PC-9 (cell line): ENCODE measurements at regions not wholly inside any gene's neighbourhood (a gene's known extent, or its start where the extent isn't known, plus 50 kb on each side); places are given as distances from the start of the nearest gene placed in this dataset.

ENCODE experiments used
- BruUV-seq: library from RNA; stranded (reverse); fragments of 400-500 nt; replicated peaks from 2 replicates; lab custom pipeline; 2021; lab: Mats Ljungman, UMichigan
- CTCF ChIA-PET: fragments of 300-600 bp; sonication (Branson Sonifier 250); formaldehyde crosslinking; loops from one replicate; lab custom pipeline; 2022; ENCODE audit warnings: antibody characterized with exemption; lab: Charles Lee
- POLR2A ChIA-PET: fragments of 300-600 bp; sonication (Branson Sonifier 250); formaldehyde crosslinking; loops from one replicate; lab custom pipeline; 2022; ENCODE audit warnings: antibody characterized with exemption; ENCODE audit not compliant: unreplicated experiment; lab: Charles Lee
- DNase-seq, 2 experiments: peaks; one replicate each; pipeline versions ENCODE4 v3.0.0 to v3.0.0-alpha.2; 2015 to 2022; ENCODE audit warnings: mixed read lengths in 1 of 2
- H2AFZ ChIP-seq: fragments of 200-600 bp; sonication (generic); 2 replicates; pipeline ENCODE4 v1.8.1; 2017; ENCODE audit warnings: antibody characterized with exemption
- H3F3A ChIP-seq: fragments of 200-600 bp; sonication (generic); 2 replicates; pipeline ENCODE4 v1.8.1; 2017; ENCODE audit warnings: antibody characterized with exemption, mild to moderate bottlenecking, low read depth; ENCODE audit not compliant: insufficient read depth
- H3K27ac ChIP-seq: fragments of 200-600 bp; sonication (generic); 2 replicates; pipeline ENCODE4 v1.6.1; 2016; ENCODE audit warnings: mixed run types
- H3K27me3 ChIP-seq: fragments of 200-600 bp; sonication (generic); 2 replicates; pipeline ENCODE4 v1.6.1; 2016; ENCODE audit warnings: low read depth, mixed run types; ENCODE audit not compliant: insufficient read depth
- H3K36me3 ChIP-seq: fragments of 200-600 bp; sonication (generic); 2 replicates; pipeline ENCODE4 v1.6.1; 2016; ENCODE audit warnings: low read depth, mixed run types
- H3K4me1 ChIP-seq: fragments of 200-600 bp; sonication (generic); replicated peaks from 2 replicates; pipeline ENCODE4 v1.6.1; 2016; ENCODE audit warnings: mixed run types; ENCODE audit not compliant: insufficient read depth
- H3K4me2 ChIP-seq: fragments of 200-600 bp; sonication (generic); 2 replicates; pipeline ENCODE4 v1.6.1; 2017; ENCODE audit warnings: mixed run types
- H3K4me3 ChIP-seq: fragments of 200-600 bp; sonication (generic); 2 replicates; pipeline ENCODE4 v1.6.1; 2016; ENCODE audit warnings: mixed run types
- H3K79me2 ChIP-seq: fragments of 200-600 bp; sonication (generic); 2 replicates; pipeline ENCODE4 v1.6.1; 2017; ENCODE audit warnings: low read depth, mixed run types
- H3K9me2 ChIP-seq: fragments of 200-600 bp; sonication (generic); 2 replicates; pipeline ENCODE4 v1.8.1; 2017; ENCODE audit warnings: mild to moderate bottlenecking; ENCODE audit not compliant: insufficient read depth
- H3K9me3 ChIP-seq: fragments of 200-600 bp; sonication (generic); 2 replicates; pipeline ENCODE4 v1.8.1; 2016; ENCODE audit warnings: low read depth; ENCODE audit not compliant: insufficient read depth
- H4K20me1 ChIP-seq: fragments of 200-600 bp; sonication (generic); 2 replicates; pipeline ENCODE4 v1.8.1; 2017; ENCODE audit not compliant: insufficient read depth
- CTCF ChIP-seq: fragments of 200-600 bp; sonication (generic); conservative IDR thresholded peaks from 2 replicates; pipeline ENCODE4 v1.6.1; 2017; ENCODE audit warnings: mixed run types, antibody characterized with exemption, mild to moderate bottlenecking, moderate library complexity
- EZH2 ChIP-seq: fragments of 200-600 bp; sonication (generic); IDR thresholded peaks from 2 replicates; pipeline ENCODE4 v1.8.0; 2017; ENCODE audit warnings: antibody characterized with exemption, low read depth
- intact Hi-C: fragments of 100-400 bp; cut with micrococcal nuclease; formaldehyde crosslinking; loops from one replicate; pipeline ENCODE4 v1.10.0; 2022; ENCODE audit not compliant: unreplicated experiment

GRCh38 chr11:25214535-25215176 lies 717.8 kb downstream of the LUZP2 start:
- H3K27ac ChIP-seq, result no peak overlapping the region
- H3K4me3 ChIP-seq, result no peak overlapping the region
- no peaks in the 10 kb centered on the region for H3K9me3 ChIP-seq
- H3K27me3 ChIP-seq, result no peaks in the 10 kb centered on the region
- H3K36me3 ChIP-seq, result no peaks in the 10 kb centered on the region
- no peak overlapping the region for H3K4me2 ChIP-seq
- POLR2A ChIA-PET, result no interaction called here
- no peaks in the 10 kb centered on the region for H3K9me2 ChIP-seq
- TF ChIP-seq CTCF (no peak), EZH2 (no peak)
- CTCF ChIA-PET, result no interaction called here
- no peak for DNase-seq
- no peaks in the 10 kb centered on the region for H4K20me1 ChIP-seq
- H3K79me2 ChIP-seq, result no peaks in the 10 kb centered on the region
- no peak overlapping the region for H2AFZ ChIP-seq
- H3K4me1 ChIP-seq, result peaks cover 16% of the 10 kb centered on the region
- no TSS peak for BruUV-seq
- H3F3A ChIP-seq, result 0 out of 2 replicates have a peak, but pooled peaks cover 4% of the 10 kb centered on the region
- intact Hi-C loops, result no loop called here

GRCh38 chr11:25218036-25218435 lies 721.2 kb downstream of the LUZP2 start:
- no peak overlapping the region for H3K4me2 ChIP-seq
- H3K27ac ChIP-seq, result no peak overlapping the region
- H3K4me1 ChIP-seq, result no peaks in the 10 kb centered on the region
- no peaks in the 10 kb centered on the region for H3K36me3 ChIP-seq
- H3K79me2 ChIP-seq, result no peaks in the 10 kb centered on the region
- POLR2A ChIA-PET, result no interaction called here
- H3K27me3 ChIP-seq, result no peaks in the 10 kb centered on the region
- H3K9me3 ChIP-seq, result no peaks in the 10 kb centered on the region
- intact Hi-C loops, result no loop called here
- H3F3A ChIP-seq, result no peaks in the 10 kb centered on the region
- BruUV-seq, result no TSS peak
- TF ChIP-seq EZH2 (no peak), CTCF (no peak)
- no peak for DNase-seq
- no peak overlapping the region for H3K4me3 ChIP-seq
- CTCF ChIA-PET, result no interaction called here
- H2AFZ ChIP-seq, result no peak overlapping the region
- H4K20me1 ChIP-seq, result no peaks in the 10 kb centered on the region
- no peaks in the 10 kb centered on the region for H3K9me2 ChIP-seq

- TF ChIP-seq EZH2, result no peak
- no peak for TF ChIP-seq CTCF
- ChIA-PET CTCF (no interaction called here), POLR2A (no interaction called here)
- H3F3A ChIP-seq, result no peaks in the 10 kb centered on the region
- BruUV-seq, result no TSS peak
- H3K4me1 ChIP-seq, result no peaks in the 10 kb centered on the region
- H3K79me2 ChIP-seq, result no peaks in the 10 kb centered on the region
- H4K20me1 ChIP-seq, result no peaks in the 10 kb centered on the region
- H3K9me3 ChIP-seq, result no peaks in the 10 kb centered on the region
- H3K9me2 ChIP-seq, result peaks cover 3% of the 10 kb centered on the region; the same call in 1 of the 2 replicates
- no peak overlapping the region for H3K4me3 ChIP-seq
- no peak overlapping the region for H3K4me2 ChIP-seq
- intact Hi-C loops, result no loop called here
- H2AFZ ChIP-seq, result no peak overlapping the region
- H3K27ac ChIP-seq, result no peak overlapping the region
- H3K27me3 ChIP-seq, result no peaks in the 10 kb centered on the region
- H3K36me3 ChIP-seq, result no peaks in the 10 kb centered on the region
- no peak for DNase-seq
Observed at GRCh38 chr11:25225078-25225477, 728.2 kb downstream of the LUZP2 start.
